HEK293 (cell line): ENCODE measurements at regions not wholly inside any gene's neighbourhood (a gene's known extent, or its start where the extent isn't known, plus 50 kb on each side); places are given as distances from the start of the nearest gene placed in this dataset.

ENCODE experiments used
- ZNF175 ChIP-seq: fragments of 450-650 bp; formaldehyde crosslinking; IDR thresholded peaks from 2 replicates; pipeline ENCODE4 v1.5.1; 2016; ENCODE audit warnings: missing biosample characterization, missing genetic modification characterization
- TF ChIP-seq, protein P1 (sequence below): fragments of 450-650 bp; formaldehyde crosslinking; IDR thresholded peaks from 2 replicates; pipeline ENCODE4 v1.5.1; 2016; ENCODE audit warnings: missing biosample characterization, missing genetic modification characterization
- TF ChIP-seq, protein P2 (sequence below): fragments of 450-650 bp; formaldehyde crosslinking; IDR thresholded peaks from 2 replicates; pipeline ENCODE4 v1.5.1; 2016; ENCODE audit warnings: missing biosample characterization, missing genetic modification characterization
- TF ChIP-seq, protein P3 (sequence below): fragments of 450-650 bp; formaldehyde crosslinking; IDR thresholded peaks from 2 replicates; pipeline ENCODE4 v1.5.1; 2016; ENCODE audit warnings: missing biosample characterization, missing genetic modification characterization
- TF ChIP-seq, protein P4 (sequence below): fragments of 450-650 bp; formaldehyde crosslinking; IDR thresholded peaks from 2 replicates; pipeline ENCODE4 v1.5.1; 2016; ENCODE audit warnings: missing biosample characterization, missing genetic modification characterization

DNA sequence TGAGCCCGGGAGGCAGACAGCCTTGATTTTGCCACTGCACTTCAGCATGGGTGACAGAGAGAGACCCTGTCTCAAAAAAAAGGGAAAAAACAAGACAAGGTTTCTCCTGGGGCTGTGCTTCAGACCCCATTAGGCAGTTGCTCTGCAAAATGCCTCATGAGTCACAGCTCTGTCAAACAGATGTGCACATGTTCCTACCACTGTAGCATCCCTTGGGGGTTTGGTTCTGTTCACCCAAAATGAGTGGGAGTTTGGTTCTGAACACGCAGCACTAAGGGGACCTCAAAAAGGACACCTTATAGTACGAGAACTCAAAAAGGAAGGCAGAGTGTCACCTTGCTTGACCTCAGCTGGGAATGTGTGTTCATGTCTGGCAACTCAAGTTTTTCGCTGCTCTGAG is 134.9 kb downstream of the RPIA start:
- TF ChIP-seq, protein P1, sequence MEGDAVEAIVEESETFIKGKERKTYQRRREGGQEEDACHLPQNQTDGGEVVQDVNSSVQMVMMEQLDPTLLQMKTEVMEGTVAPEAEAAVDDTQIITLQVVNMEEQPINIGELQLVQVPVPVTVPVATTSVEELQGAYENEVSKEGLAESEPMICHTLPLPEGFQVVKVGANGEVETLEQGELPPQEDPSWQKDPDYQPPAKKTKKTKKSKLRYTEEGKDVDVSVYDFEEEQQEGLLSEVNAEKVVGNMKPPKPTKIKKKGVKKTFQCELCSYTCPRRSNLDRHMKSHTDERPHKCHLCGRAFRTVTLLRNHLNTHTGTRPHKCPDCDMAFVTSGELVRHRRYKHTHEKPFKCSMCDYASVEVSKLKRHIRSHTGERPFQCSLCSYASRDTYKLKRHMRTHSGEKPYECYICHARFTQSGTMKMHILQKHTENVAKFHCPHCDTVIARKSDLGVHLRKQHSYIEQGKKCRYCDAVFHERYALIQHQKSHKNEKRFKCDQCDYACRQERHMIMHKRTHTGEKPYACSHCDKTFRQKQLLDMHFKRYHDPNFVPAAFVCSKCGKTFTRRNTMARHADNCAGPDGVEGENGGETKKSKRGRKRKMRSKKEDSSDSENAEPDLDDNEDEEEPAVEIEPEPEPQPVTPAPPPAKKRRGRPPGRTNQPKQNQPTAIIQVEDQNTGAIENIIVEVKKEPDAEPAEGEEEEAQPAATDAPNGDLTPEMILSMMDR (tag by site-specific recombination), result no peak
- TF ChIP-seq ZNF175, result no peak
- TF ChIP-seq, protein P2, sequence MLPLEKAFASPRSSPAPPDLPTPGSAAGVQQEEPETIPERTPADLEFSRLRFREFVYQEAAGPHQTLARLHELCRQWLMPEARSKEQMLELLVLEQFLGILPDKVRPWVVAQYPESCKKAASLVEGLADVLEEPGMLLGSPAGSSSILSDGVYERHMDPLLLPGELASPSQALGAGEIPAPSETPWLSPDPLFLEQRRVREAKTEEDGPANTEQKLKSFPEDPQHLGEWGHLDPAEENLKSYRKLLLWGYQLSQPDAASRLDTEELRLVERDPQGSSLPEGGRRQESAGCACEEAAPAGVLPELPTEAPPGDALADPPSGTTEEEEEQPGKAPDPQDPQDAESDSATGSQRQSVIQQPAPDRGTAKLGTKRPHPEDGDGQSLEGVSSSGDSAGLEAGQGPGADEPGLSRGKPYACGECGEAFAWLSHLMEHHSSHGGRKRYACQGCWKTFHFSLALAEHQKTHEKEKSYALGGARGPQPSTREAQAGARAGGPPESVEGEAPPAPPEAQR (tag by site-specific recombination), result no peak
- TF ChIP-seq, protein P3, sequence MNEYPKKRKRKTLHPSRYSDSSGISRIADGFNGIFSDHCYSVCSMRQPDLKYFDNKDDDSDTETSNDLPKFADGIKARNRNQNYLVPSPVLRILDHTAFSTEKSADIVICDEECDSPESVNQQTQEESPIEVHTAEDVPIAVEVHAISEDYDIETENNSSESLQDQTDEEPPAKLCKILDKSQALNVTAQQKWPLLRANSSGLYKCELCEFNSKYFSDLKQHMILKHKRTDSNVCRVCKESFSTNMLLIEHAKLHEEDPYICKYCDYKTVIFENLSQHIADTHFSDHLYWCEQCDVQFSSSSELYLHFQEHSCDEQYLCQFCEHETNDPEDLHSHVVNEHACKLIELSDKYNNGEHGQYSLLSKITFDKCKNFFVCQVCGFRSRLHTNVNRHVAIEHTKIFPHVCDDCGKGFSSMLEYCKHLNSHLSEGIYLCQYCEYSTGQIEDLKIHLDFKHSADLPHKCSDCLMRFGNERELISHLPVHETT (tag by site-specific recombination), result no peak
- TF ChIP-seq, protein P4, sequence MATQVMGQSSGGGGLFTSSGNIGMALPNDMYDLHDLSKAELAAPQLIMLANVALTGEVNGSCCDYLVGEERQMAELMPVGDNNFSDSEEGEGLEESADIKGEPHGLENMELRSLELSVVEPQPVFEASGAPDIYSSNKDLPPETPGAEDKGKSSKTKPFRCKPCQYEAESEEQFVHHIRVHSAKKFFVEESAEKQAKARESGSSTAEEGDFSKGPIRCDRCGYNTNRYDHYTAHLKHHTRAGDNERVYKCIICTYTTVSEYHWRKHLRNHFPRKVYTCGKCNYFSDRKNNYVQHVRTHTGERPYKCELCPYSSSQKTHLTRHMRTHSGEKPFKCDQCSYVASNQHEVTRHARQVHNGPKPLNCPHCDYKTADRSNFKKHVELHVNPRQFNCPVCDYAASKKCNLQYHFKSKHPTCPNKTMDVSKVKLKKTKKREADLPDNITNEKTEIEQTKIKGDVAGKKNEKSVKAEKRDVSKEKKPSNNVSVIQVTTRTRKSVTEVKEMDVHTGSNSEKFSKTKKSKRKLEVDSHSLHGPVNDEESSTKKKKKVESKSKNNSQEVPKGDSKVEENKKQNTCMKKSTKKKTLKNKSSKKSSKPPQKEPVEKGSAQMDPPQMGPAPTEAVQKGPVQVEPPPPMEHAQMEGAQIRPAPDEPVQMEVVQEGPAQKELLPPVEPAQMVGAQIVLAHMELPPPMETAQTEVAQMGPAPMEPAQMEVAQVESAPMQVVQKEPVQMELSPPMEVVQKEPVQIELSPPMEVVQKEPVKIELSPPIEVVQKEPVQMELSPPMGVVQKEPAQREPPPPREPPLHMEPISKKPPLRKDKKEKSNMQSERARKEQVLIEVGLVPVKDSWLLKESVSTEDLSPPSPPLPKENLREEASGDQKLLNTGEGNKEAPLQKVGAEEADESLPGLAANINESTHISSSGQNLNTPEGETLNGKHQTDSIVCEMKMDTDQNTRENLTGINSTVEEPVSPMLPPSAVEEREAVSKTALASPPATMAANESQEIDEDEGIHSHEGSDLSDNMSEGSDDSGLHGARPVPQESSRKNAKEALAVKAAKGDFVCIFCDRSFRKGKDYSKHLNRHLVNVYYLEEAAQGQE (tag by site-specific recombination), result no peak
